ENCODE measurements at regions not wholly inside any gene's neighbourhood (a gene's known extent, or its start where the extent isn't known, plus 50 kb on each side); places are given as distances from the start of the nearest gene placed in this dataset.

- intact Hi-C loops (cut with micrococcal nuclease) = no loop called here
Observed at GRCh38 chr2:37862620-37863019, 62.5 kb upstream of the RMDN2 start.

GRCh38 chr2:37864217-37864616 is 60.9 kb upstream of the RMDN2 start:
- intact Hi-C loops (cut with micrococcal nuclease) = no loop called here

- intact Hi-C loops (cut with micrococcal nuclease) = no loop called here
Observed at GRCh38 chr2:37865640-37866039, 59.4 kb upstream of the RMDN2 start.

- intact Hi-C loops (cut with micrococcal nuclease) = no loop called here
Observed at GRCh38 chr2:37866171-37866934, 58.7 kb upstream of the RMDN2 start.

- intact Hi-C loops (cut with micrococcal nuclease) = no loop called here
Observed at GRCh38 chr2:37867166-37867565, 57.9 kb upstream of the RMDN2 start.

GRCh38 chr2:37868866-37869265 is 56.2 kb upstream of the RMDN2 start:
- intact Hi-C loops (cut with micrococcal nuclease) = no loop called here

GRCh38 chr2:37869304-37869703 is 55.8 kb upstream of the RMDN2 start:
- intact Hi-C loops (cut with micrococcal nuclease) = no loop called here

- intact Hi-C loops (cut with micrococcal nuclease) = no loop called here
Observed at GRCh38 chr2:37869771-37870170, 55.3 kb upstream of the RMDN2 start.

GRCh38 chr2:37870829-37871228 is 54.3 kb upstream of the RMDN2 start:
- intact Hi-C loops (cut with micrococcal nuclease) = loop anchor here (1.0 kb wide), 1 partner anchor 640 kb away; the partner anchor contains the start of genes CEBPZ and NDUFAF7

- intact Hi-C loops (cut with micrococcal nuclease) = loop anchor here (1.0 kb wide), 1 partner anchor 640 kb away; the partner anchor contains the start of genes CEBPZ and NDUFAF7
Observed at GRCh38 chr2:37871456-37872191, 53.5 kb upstream of the RMDN2 start.

GRCh38 chr2:37872192-37872750 is 52.8 kb upstream of the RMDN2 start:
- intact Hi-C loops (cut with micrococcal nuclease) = no loop called here

GRCh38 chr2:37873229-37873628 is 51.9 kb upstream of the RMDN2 start:
- intact Hi-C loops (cut with micrococcal nuclease) = no loop called here

- intact Hi-C loops (cut with micrococcal nuclease) = no loop called here
Observed at GRCh38 chr2:37873749-37874330, 51.2 kb upstream of the RMDN2 start.

GRCh38 chr2:37874470-37874869 is 50.6 kb upstream of the RMDN2 start:
- intact Hi-C loops (cut with micrococcal nuclease) = no loop called here
